GM04503 (cell line): ENCODE measurements at regions not wholly inside any gene's neighbourhood (a gene's known extent, or its start where the extent isn't known, plus 50 kb on each side); places are given as distances from the start of the nearest gene placed in this dataset.

Experiments
- DNase-seq: peaks from one replicate; pipeline ENCODE4 v3.0.0-alpha.2; 2012; ENCODE audit warnings: low read depth

DNA sequence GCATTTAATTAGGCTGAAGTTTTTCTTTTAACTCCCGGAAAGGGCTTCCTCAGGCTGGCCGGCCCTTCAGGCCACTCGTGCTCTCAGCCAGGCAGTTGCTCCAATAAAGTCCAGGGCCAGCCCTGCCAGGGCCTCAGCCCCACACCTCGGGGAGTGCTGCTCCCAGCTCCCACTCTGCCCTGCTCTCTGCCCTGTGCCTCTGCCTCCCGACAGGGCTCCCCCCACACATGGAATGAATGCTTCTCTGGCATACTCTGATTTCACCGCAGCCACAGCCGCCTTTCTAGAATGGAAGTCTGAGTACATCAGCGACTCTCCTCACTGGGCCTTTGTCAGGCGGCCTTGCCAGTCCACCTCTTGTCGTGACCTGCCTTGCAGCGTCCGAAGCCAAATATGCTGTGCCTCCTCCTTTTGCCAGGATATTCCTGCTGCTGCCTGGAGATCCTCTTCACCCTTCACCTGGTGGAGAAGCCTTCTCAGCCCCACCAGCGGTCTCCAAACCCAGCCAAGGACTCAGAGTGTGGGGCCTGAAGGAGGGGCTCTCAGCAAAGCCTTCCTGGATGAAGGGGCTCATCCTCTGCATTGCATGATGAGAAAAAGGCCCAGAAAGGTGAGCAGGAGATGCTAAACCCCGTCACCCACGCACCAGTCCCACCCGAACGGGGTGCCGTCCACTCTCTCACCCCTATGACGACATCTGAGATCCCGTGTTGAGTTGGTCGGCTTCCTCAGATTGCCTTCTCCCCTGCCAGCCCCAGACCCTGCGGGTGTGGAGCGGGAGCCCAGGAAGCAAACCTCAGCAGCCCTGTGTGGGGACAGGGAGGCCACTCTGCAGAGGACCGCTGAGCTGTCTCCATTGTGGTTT is 472.7 kb upstream of the HS6ST1 start:
- no peak for DNase-seq

DNA sequence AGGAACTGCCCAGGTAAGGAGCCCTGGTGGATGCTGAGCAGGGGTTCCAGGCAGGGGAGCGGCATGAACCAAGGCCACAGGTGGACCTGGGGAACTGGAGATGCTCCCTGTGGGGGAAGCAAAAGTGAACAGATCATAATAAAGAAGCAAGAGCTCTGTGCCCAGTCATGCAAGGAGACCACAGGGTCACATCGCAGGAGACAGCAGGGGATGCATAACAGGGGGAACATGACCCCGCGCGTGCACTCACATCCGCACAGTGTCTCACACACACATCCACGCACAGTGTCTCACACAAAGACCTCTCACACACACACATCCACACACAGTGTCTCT is 473.3 kb upstream of the HS6ST1 start:
- no peak for DNase-seq

DNA sequence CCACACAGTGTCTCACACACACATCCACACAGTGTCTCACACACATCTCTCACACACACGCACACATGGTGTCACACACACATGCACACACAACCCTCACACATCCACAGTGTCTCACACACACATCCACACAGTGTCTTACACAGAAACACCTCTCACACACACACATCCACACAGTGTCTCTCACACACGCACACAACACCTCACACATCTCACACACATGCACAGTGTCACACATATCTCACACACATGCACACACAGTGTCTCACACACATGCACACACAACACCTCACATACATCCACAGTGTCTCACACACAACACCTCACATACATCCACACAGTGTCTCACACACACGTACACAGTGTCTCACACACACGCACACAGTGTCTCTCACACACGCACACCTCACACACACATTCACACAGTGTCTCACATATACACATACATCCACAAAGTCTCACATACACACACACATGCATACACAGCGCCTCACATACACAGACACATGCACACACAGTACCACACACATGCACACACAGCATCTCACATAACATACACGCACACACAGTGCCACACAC is 473.9 kb upstream of the HS6ST1 start:
- DNase-seq, result no peak

DNA sequence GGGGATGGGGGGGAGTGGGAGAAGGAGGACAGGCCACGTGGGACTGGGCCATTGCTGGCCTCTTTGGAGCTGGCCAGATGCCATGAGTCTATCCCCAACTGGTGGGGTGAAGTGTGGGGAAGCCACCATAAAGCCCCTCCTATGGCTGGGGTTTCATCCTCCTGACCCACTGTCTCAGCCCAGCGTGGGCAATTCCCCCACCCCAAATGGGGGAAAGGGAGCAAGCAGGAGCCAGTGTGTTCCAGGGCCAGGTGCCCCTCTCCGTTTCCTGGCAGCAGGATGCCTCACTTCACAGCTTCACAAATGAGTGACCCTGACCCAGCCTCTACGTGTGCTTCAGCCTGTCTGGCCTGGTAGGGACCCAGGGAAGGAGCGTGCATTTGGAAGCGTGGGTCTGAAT is 474.7 kb upstream of the HS6ST1 start:
- no peak for DNase-seq

- DNase-seq, result no peak
Measured at GRCh38 chr2:128794285-128794684, 475.6 kb upstream of the HS6ST1 start.

GRCh38 chr2:128796321-128796720 is 477.7 kb upstream of the HS6ST1 start:
- DNase-seq, result no peak

GRCh38 chr2:128797092-128797491 is 478.4 kb upstream of the HS6ST1 start:
- no peak for DNase-seq

DNA sequence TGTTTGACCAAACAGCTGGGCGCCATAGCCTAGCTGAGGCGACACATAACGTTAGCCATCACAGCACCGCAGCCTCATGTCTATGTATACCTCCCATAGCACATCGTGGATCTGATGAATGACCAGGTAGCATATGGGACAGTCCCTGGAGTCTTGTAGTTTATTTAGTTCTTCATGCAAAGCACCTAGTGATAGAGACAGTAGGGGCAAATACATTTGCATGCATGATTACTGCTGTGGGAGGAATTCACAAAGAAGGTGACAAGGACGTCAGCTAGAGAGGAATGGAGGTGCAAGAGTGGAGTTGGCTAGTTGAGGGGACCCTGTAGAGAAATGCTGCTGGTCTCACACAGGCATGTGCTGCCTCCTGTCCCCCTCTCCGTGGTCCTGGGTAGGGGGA is 478.9 kb upstream of the HS6ST1 start:
- no peak for DNase-seq

GRCh38 chr2:128797937-128798336 is 479.3 kb upstream of the HS6ST1 start:
- no peak for DNase-seq

GRCh38 chr2:128798502-128799283 is 480.0 kb upstream of the HS6ST1 start:
- DNase-seq, result no peak

- no peak for DNase-seq
Measured at GRCh38 chr2:128799284-128799552, 480.6 kb upstream of the HS6ST1 start.

- no peak for DNase-seq
Measured at GRCh38 chr2:128799730-128800129, 481.1 kb upstream of the HS6ST1 start.

DNA sequence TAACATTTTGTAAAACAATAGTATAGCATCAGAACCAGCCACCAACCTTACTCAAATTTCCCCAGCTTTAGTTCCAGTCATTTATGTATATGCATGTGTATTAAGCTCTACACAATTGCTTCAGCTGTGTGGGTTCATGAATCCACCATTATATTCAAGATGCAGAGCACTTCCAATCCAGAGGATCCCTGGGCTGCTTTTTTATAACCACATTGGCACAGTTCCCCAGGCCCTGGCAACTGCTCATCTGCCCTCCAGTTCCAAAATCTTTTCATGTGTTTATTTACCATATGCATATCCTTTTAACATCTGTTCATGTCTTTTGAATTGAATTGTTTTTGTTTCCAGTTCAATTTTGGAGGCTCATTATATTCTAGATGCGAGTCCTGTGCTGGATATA is 482.9 kb upstream of the HS6ST1 start:
- DNase-seq, result no peak

GRCh38 chr2:128803222-128803621 is 484.6 kb upstream of the HS6ST1 start:
- DNase-seq, result no peak

DNA sequence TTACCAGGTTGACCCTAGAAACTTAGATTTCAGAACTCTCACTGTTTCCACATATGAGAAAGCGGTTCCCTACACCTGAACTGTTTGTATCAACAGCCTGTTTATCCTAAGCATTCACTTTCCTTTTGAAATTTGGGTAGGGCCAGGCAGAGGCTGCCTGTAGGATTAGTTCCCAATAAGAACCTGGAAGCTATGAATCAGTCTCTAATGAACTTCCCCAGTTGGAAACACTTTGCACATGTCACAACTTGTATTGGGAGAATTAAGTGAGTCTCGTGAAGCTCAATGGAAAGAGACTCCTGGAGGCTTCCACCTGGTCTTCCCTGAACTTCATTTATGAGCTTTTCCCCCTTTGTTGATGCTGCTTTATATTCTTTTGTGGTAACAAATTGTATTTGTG is 486.6 kb upstream of the HS6ST1 start:
- no peak for DNase-seq

DNA sequence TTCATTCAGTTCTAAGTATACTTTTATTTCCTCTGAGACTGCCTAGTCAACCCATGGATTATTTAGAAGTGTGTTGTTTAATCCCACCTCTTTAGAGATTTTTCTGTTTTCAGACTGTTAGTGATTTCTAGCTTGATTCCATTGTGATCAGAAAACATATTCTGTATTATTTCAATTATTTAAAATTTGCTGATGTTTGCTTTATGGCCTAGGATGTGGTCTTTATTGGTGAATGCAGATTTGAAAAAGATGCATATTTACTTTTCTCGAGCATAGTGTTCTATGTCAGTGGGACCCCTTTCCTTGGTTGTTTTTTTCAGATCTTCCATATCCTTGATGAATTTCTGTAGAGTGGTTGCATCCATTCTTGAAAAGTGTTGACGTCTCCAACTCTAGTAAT is 487.2 kb upstream of the HS6ST1 start:
- no peak for DNase-seq

- DNase-seq, result no peak
Measured at GRCh38 chr2:128807317-128807716, 488.6 kb upstream of the HS6ST1 start.

DNA sequence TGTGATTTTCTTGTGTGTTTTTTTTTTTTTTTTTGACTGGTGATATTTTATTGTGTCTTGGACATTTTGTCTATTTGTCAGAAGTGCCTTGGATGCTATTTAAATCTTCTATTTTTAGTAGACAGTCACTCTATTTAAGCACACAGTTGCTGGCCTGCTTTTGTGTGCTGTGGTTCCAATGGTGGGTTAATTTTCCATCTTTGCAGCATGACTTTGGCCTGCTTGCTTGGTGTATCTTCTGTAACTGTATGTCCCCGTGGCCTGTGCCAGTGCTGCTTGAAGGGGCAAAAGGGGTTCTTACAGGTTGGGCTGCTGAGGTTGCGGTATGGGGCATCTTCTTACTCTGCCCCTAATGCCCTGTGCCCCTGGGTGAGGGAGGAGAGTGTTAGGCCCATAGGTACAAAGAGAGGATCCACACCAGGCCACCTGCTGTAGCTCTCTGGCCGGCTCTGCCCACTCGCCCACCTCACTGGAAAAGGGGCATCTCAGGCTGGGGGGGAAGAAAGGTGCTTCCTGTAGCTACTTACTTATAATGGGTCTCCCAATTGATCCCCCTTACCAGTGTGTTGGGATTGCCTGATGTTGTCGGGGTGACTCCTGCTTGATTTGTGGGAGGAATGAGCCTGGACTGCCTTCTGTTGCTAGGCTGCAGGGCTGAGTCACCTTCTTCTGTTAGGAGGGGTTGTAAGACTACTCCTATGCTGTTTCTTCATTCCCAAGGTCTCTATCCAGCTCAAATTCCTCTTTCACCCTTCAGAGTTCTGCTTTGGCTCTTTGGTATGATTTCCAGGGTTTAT is 490.0 kb upstream of the HS6ST1 start:
- DNase-seq, result no peak

DNA sequence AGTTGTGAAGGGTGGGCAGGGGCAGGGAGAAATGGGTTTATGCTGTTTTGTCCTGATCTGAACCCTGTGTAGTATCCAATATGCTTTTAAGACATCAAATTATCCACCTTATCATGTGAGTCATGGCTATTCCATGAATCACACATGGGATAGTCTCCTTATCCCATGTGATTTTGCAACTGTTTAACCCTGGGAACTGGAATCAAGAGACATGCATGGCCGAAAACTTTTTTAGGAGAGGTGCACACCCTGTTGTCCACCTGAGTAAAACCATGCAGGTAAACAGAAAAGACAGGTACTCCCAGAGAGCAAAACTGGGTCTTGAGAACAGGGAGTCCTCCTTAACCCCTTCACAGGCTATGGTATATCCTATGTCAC is 490.6 kb upstream of the HS6ST1 start:
- DNase-seq, result no peak

DNA sequence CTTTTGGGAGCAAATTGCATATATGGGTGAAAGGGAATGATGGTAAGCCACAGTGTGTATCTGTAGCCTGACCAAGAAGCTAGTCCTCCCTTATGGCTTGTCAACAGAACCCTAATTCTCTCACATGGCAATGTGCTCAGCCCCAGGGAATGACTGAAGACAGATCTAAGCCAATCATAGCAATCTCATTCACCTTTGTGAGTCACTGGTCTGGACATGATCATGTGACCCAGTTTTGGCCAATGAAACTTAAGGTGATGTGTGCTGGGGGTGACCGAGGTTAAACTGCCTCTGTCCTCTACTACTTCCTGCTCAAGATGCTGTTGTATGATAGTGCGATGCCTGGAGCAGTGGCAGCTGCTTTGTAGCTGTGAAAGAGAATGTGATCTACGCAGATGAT is 491.2 kb upstream of the HS6ST1 start:
- DNase-seq, result no peak

DNA sequence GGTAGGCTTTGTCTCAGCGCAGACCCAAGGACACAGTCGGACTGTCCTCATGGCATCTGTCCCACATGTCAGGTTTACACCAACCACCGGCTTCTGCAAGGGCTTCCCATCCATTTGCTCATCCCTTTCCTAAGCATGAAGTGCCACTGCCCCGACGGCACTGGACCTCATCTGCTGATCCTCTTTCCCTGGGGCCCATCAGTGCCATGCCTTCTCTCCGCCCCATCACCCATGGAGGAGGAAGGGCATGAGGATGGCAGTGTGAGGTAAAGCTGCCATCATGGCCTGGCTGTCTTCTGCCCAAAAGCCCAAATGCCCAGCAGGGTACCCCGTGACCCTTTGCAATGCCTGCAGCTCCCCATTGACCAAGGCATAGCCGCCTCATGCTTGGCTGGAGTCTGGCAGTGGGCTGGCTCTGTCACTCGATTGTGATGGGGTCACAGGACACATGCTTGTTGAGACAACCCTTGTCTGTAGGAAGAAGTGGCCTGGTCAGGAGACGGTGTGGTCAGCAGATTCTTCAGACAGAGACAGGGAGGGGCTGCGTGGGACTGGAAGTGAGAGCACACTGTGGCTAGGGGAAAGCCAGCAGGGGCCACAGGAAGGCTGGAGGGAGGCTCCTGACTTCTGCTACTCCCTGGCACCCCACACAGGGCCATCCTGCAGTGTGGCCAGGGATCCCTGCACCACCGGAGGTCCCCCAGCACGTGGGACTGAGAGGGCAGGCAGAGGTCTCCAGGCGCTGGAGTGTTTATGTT is 493.7 kb upstream of the HS6ST1 start:
- no peak for DNase-seq
